Pancreas (tissue), 10 donors: ENCODE measurements at regions not wholly inside any gene's neighbourhood (a gene's known extent, or its start where the extent isn't known, plus 50 kb on each side); places are given as distances from the start of the nearest gene placed in this dataset.

Experiments
- ATAC-seq, 4 donors: fragments of 200-7000 bp; cut with Tn5 transposase; one replicate each; pipeline versions ENCODE4 v1.8.0 to v1.9.1; 2020; ENCODE audit warnings: mild to moderate bottlenecking in 4 of 4, moderate library complexity in 4 of 4
- DNase-seq, 6 donors: peaks; one replicate each; pipeline ENCODE4 v3.0.0-alpha.2; 2020
- FAIRE-seq: peaks from 2 replicates; lab custom pipeline; 2012; peaks lifted over from hg19 to GRCh38; lab: Jason Lieb, UNC
- H3K27ac ChIP-seq, 4 donors: fragments of 200-600 bp; sonication (generic); 1 replicate in 3 of 4; 2 replicates in 1 of 4; pipeline versions ENCODE4 v1.5.0 to v1.8.0; 2020
- H3K27me3 ChIP-seq, 4 donors: fragments of 200-600 bp; one replicate each; pipeline ENCODE4 v1.8.0; 2021
- H3K36me3 ChIP-seq, 3 donors: fragments of 200-600 bp; sonication (generic) in 1 of 3; one replicate each; pipeline versions ENCODE4 v1.5.0 to v1.8.0; 2020 to 2021
- H3K4me1 ChIP-seq, 3 donors: fragments of 200-600 bp; one replicate each; pipeline ENCODE4 v1.8.0; 2021
- H3K4me3 ChIP-seq, 4 donors: fragments of 200-600 bp; sonication (generic) in 2 of 4; one replicate each; pipeline versions ENCODE4 v1.5.0 to v1.8.0; 2020 to 2021
- H3K9me3 ChIP-seq, 4 donors: fragments of 200-600 bp; one replicate each; pipeline ENCODE4 v1.8.0; 2021
- WGBS, 2 donors: extraction: QIAGEN DNeasy Blood & Tissue Kit; methylation state at CpG; one replicate each; pipeline ENCODE4 v1.1.7; 2013; 5-methylcytosine and 5-hydroxymethylcytosine counted together
- intact Hi-C, 3 donors: fragments of 100-400 bp; cut with DNase I; formaldehyde crosslinking; loops; one replicate each; pipeline versions ENCODE4 v1.11.1 to v1.14.2; 2022
- TF ChIP-seq, protein P1 (sequence below), 4 donors: fragments of 200-600 bp; sonication (generic) in 3 of 4; IDR thresholded peaks; one replicate each; pipeline versions ENCODE4 v1.5.0 to v1.8.0; 2021; ENCODE audit warnings: antibody characterized with exemption in 4 of 4
- donor health status: healthy with polysubstance abuse.
- donor health status: DM: no; HTN: no; CAD: no; lungs with moderate emphysema.
- donor health status: DM: no; HTN: no; CAD: no.
- donor health status: control.
- donor health status: control.
- donor health status: Bipolar disorder and iron deficiency.
- donor health status: DM: yes; HTN: yes; CAD: no.
- donor health status: DM: no; HTN: no; CAD: no.
- donor health status: DM: no; HTN: no; CAD: no.
- donor health status: DM: yes; HTN: yes; CAD: no.

- Histone ChIP-seq H3K9me3 (no peaks in the 10 kb centered on the region), H3K27me3 (no peaks in the 10 kb centered on the region), H3K36me3 (no peaks in the 10 kb centered on the region), H3K4me1 (no peaks in the 10 kb centered on the region), H3K27ac (no peak overlapping the region), H3K4me3 (no peak overlapping the region)
- TF ChIP-seq, protein P1, sequence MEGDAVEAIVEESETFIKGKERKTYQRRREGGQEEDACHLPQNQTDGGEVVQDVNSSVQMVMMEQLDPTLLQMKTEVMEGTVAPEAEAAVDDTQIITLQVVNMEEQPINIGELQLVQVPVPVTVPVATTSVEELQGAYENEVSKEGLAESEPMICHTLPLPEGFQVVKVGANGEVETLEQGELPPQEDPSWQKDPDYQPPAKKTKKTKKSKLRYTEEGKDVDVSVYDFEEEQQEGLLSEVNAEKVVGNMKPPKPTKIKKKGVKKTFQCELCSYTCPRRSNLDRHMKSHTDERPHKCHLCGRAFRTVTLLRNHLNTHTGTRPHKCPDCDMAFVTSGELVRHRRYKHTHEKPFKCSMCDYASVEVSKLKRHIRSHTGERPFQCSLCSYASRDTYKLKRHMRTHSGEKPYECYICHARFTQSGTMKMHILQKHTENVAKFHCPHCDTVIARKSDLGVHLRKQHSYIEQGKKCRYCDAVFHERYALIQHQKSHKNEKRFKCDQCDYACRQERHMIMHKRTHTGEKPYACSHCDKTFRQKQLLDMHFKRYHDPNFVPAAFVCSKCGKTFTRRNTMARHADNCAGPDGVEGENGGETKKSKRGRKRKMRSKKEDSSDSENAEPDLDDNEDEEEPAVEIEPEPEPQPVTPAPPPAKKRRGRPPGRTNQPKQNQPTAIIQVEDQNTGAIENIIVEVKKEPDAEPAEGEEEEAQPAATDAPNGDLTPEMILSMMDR (IDR thresholded peaks at IDR 0.05): no peak
- DNase-seq (no peak), FAIRE-seq (no peak), ATAC-seq (no peak)
- intact Hi-C loops: no loop called here
Measured at GRCh38 chr2:74772046-74772445, 61.9 kb upstream of the HK2 start.

DNA sequence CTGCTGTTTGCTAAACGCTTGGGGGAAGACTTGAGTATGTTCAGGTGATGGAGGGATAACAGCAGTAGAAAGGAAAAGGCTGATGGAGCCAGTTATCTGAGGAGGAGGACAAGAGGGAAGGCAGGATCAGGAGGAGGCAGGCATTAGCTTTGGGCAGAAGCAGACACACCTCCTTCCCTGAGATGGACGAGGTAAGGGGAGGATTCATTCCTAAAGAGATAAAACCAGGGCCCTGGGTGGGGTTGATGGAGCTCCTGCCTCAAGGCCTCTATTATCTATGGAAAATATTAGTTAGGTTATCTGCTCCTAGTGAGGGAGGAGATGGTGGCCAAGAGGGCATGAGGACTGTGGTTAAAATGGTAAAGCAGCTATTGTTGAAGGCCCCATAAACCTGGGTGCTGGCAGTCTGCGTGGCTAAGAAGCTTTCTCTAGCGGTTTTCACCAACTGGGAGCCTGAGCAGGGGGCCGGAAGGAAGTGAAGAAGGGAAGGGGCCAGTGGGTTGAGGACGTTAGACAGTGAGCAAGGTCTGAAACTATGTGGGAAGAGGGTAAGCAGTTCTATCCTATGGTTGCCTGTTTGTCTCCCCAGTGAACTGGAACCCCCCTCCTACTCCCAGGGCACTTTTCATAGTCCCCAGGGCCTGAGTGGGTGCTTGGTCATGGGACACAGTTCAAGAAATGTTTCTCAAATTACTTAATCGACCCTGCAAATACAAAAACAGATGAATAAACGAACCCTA lies 56.6 kb upstream of the HK2 start:
- DNase-seq (no peak), FAIRE-seq (no peak), ATAC-seq (no peak)
- Histone ChIP-seq H3K4me1 (no peaks in the 10 kb centered on the region), H3K9me3 (no peaks in the 10 kb centered on the region), H3K4me3 (no peak overlapping the region), H3K27me3 (no peaks in the 10 kb centered on the region), H3K36me3 (no peaks in the 10 kb centered on the region), H3K27ac (no peak overlapping the region)
- intact Hi-C loops: no loop called here
- 59 to 63% methylated on average over 8 of the region's 8 CpGs for WGBS, 2 donors
- TF ChIP-seq, protein P1 (IDR thresholded peaks at IDR 0.05): no peak

GRCh38 chr2:74778381-74779264 lies 55.3 kb upstream of the HK2 start:
- DNase-seq (no peak), FAIRE-seq (no peak), ATAC-seq (peak in 1 of 4 donors; percentile 69)
- H3K27me3 ChIP-seq: no peaks in the 10 kb centered on the region
- no peak overlapping the region for H3K4me3 ChIP-seq
- WGBS, 2 donors: 43 to 48% methylated on average over 16 of the region's 16 CpGs
- no peaks in the 10 kb centered on the region for H3K4me1 ChIP-seq
- intact Hi-C loops: no loop called here
- H3K9me3 ChIP-seq: no peaks in the 10 kb centered on the region
- TF ChIP-seq, protein P1 (IDR thresholded peaks at IDR 0.05): no peak
- no peaks in the 10 kb centered on the region for H3K36me3 ChIP-seq
- no peak overlapping the region for H3K27ac ChIP-seq

DNA sequence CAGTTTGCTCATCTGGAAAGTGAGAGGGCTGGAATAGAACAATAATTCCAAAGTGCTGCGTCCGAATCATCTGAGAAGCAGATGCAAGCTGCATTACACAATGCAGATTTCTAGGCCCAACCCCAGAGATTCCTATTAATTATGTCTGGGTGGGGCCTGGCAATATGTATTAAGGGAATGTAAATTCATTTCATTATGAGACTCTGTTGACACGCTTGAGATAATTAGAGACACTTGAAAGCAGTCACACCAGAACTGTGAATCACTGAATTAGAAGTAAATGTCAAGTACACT lies 54.7 kb upstream of the HK2 start:
- WGBS, 2 donors: 87 to 93% methylated on average over 3 of the region's 3 CpGs
- DNase-seq (no peak), FAIRE-seq (no peak), ATAC-seq (no peak)
- TF ChIP-seq, protein P1 (IDR thresholded peaks at IDR 0.05): no peak
- Histone ChIP-seq H3K4me1 (no peaks in the 10 kb centered on the region), H3K27ac (no peak overlapping the region), H3K9me3 (no peaks in the 10 kb centered on the region), H3K4me3 (no peak overlapping the region), H3K27me3 (no peaks in the 10 kb centered on the region), H3K36me3 (no peaks in the 10 kb centered on the region)
- intact Hi-C loops: no loop called here
